Mucosa of rectum (tissue), 2 donors: ENCODE measurements at regions not wholly inside any gene's neighbourhood (a gene's known extent, or its start where the extent isn't known, plus 50 kb on each side); places are given as distances from the start of the nearest gene placed in this dataset.
"Not testable (repeated sequence)": the region's sequence is repeated elsewhere in the genome, so short reads cannot be mapped to it uniquely, and the experiment has no call there.

Experiments used
- H3K27ac ChIP-seq, 2 donors: one replicate each; pipeline ENCODE4 v1.7.0; 2013; ENCODE audit warnings: inconsistent platforms in 2 of 2, low read depth in 2 of 2, low read length in 2 of 2
- H3K27me3 ChIP-seq, 2 donors: one replicate each; pipeline ENCODE4 v1.7.0; 2013; ENCODE audit warnings: low read length in 2 of 2; ENCODE audit not compliant: control insufficient read depth in 2 of 2, insufficient read depth in 2 of 2
- H3K36me3 ChIP-seq, 2 donors: one replicate each; pipeline ENCODE4 v1.7.0; 2013; ENCODE audit warnings: low read length in 2 of 2; ENCODE audit not compliant: control insufficient read depth in 2 of 2, insufficient read depth in 2 of 2
- H3K4me1 ChIP-seq, 2 donors: one replicate each; pipeline ENCODE4 v1.7.0; 2013; ENCODE audit warnings: low read length in 2 of 2, mild to moderate bottlenecking in 1 of 2; ENCODE audit not compliant: control insufficient read depth in 2 of 2, insufficient read depth in 2 of 2
- H3K4me3 ChIP-seq, 2 donors: one replicate each; pipeline ENCODE4 v1.7.0; 2013; ENCODE audit warnings: low read length in 2 of 2
- H3K9ac ChIP-seq, 2 donors: one replicate each; pipeline ENCODE4 v1.7.0; 2013; ENCODE audit warnings: low read length in 2 of 2, low read depth in 1 of 2, mild to moderate bottlenecking in 1 of 2
- H3K9me3 ChIP-seq, 2 donors: one replicate each; pipeline ENCODE4 v1.7.0; 2013; ENCODE audit warnings: low read length in 2 of 2; ENCODE audit not compliant: control insufficient read depth in 2 of 2
- donor health status: healthy.
- donor health status: Normal muscosa, but diverticular disease.

GRCh38 chr10:121324678-121325213, 273.5 kb downstream of the FGFR2 start:
- Histone ChIP-seq H3K9ac (no peak overlapping the region), H3K27ac (peak overlapping the region in 1 of 2 donors; percentile 66), H3K9me3 (no peaks in the 10 kb centered on the region), H3K4me1 (peaks cover 0 to 9% of the 10 kb centered on the region in 2 donors), H3K4me3 (no peak overlapping the region), H3K36me3 (no peaks in the 10 kb centered on the region), H3K27me3 (no peaks in the 10 kb centered on the region)

GRCh38 chr10:121325490-121326231, 272.6 kb downstream of the FGFR2 start:
- Histone ChIP-seq H3K27me3 (no peaks in the 10 kb centered on the region), H3K4me3 (no peak overlapping the region), H3K27ac (peak overlapping the region; percentile 46 to 66), H3K9me3 (no peaks in the 10 kb centered on the region), H3K36me3 (no peaks in the 10 kb centered on the region), H3K4me1 (peaks cover 0 to 9% of the 10 kb centered on the region in 2 donors), H3K9ac (no peak overlapping the region)

- Histone ChIP-seq H3K27ac (no peak overlapping the region), H3K4me1 (peaks cover 0 to 9% of the 10 kb centered on the region in 2 donors), H3K9me3 (no peaks in the 10 kb centered on the region), H3K27me3 (no peaks in the 10 kb centered on the region), H3K36me3 (no peaks in the 10 kb centered on the region), H3K4me3 (no peak overlapping the region), H3K9ac (no peak overlapping the region)
Measured at GRCh38 chr10:121326905-121327304, 271.3 kb downstream of the FGFR2 start.

- no peaks in the 10 kb centered on the region for H3K27me3 ChIP-seq
- no peak overlapping the region for H3K9ac ChIP-seq
- H3K4me1 ChIP-seq = peaks cover 0 to 9% of the 10 kb centered on the region in 2 donors
- H3K4me3 ChIP-seq = no peak overlapping the region
- no peaks in the 10 kb centered on the region for H3K9me3 ChIP-seq
- no peaks in the 10 kb centered on the region for H3K36me3 ChIP-seq
- H3K27ac ChIP-seq = no peak overlapping the region
Measured at GRCh38 chr10:121327727-121328126, 270.5 kb downstream of the FGFR2 start.

- H3K9me3 ChIP-seq, H3K27ac ChIP-seq, H3K4me3 ChIP-seq, H3K9ac ChIP-seq, H3K36me3 ChIP-seq, H3K4me1 ChIP-seq, H3K27me3 ChIP-seq: not testable (repeated sequence)
Measured at GRCh38 chr10:121329631-121330030, 268.6 kb downstream of the FGFR2 start.

- H3K9ac ChIP-seq = no peak overlapping the region
- H3K4me1 ChIP-seq = peaks cover 0 to 4% of the 10 kb centered on the region in 2 donors
- H3K4me3 ChIP-seq = no peak overlapping the region
- no peak overlapping the region for H3K27ac ChIP-seq
- no peaks in the 10 kb centered on the region for H3K9me3 ChIP-seq
- H3K27me3 ChIP-seq = no peaks in the 10 kb centered on the region
- H3K36me3 ChIP-seq = no peaks in the 10 kb centered on the region
Measured at GRCh38 chr10:121330563-121330962, 267.7 kb downstream of the FGFR2 start.

- Histone ChIP-seq H3K27ac (no peak overlapping the region), H3K4me3 (no peak overlapping the region), H3K27me3 (no peaks in the 10 kb centered on the region), H3K36me3 (no peaks in the 10 kb centered on the region), H3K9ac (no peak overlapping the region), H3K4me1 (no peaks in the 10 kb centered on the region), H3K9me3 (no peaks in the 10 kb centered on the region)
Measured at GRCh38 chr10:121332353-121332752, 265.9 kb downstream of the FGFR2 start.

GRCh38 chr10:121332829-121333765, 265.1 kb downstream of the FGFR2 start:
- H3K4me1 ChIP-seq = no peaks in the 10 kb centered on the region
- no peaks in the 10 kb centered on the region for H3K36me3 ChIP-seq
- H3K27me3 ChIP-seq = no peaks in the 10 kb centered on the region
- H3K4me3 ChIP-seq = no peak overlapping the region
- no peak overlapping the region for H3K27ac ChIP-seq
- H3K9me3 ChIP-seq = no peaks in the 10 kb centered on the region
- no peak overlapping the region for H3K9ac ChIP-seq

GRCh38 chr10:121335386-121335925, 262.8 kb downstream of the FGFR2 start:
- Histone ChIP-seq H3K27me3 (no peaks in the 10 kb centered on the region), H3K9me3 (no peaks in the 10 kb centered on the region), H3K9ac (no peak overlapping the region), H3K4me3 (no peak overlapping the region), H3K27ac (no peak overlapping the region), H3K36me3 (no peaks in the 10 kb centered on the region), H3K4me1 (peaks cover 0 to 3% of the 10 kb centered on the region in 2 donors)

- Histone ChIP-seq H3K27me3 (no peaks in the 10 kb centered on the region), H3K9ac (no peak overlapping the region), H3K36me3 (no peaks in the 10 kb centered on the region), H3K4me1 (peaks cover 0 to 3% of the 10 kb centered on the region in 2 donors), H3K9me3 (no peaks in the 10 kb centered on the region), H3K4me3 (no peak overlapping the region), H3K27ac (no peak overlapping the region)
Measured at GRCh38 chr10:121337427-121337826, 260.8 kb downstream of the FGFR2 start.
